ENCODE measurements at regions not wholly inside any gene's neighbourhood (a gene's known extent, or its start where the extent isn't known, plus 50 kb on each side); places are given as distances from the start of the nearest gene placed in this dataset.

DNA sequence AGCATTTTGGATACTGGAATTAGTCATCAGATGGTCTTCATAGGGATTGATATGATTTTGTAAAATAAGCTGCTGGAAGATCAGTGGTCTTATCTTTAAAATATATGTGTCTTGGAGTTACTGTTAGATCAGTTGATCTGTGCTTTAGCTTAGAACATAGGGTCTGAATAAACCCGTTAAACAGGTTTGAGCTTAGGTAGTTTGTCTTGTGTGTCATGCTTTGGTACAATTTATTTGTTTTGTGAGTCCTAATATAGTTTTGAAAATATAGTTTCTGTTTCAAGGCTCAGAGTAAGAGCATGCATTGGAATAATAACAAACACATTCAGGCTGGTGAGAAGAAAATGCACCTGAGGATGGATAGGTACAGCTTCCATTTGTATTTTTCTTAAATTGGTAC, 505.0 kb downstream of the SLC16A7 start:
- WGBS, 2 donors, result 77 to 84% methylated on average over 1 of the region's 1 CpG
- peaks cover 0 to 3% (median 0%) of the 10 kb centered on the region in 4 donors for H3K9me3 ChIP-seq
- H3K4me1 ChIP-seq, result no peaks in the 10 kb centered on the region
- H3K4me3 ChIP-seq, result no peak overlapping the region
- no peaks in the 10 kb centered on the region for H3K27me3 ChIP-seq
- no peaks in the 10 kb centered on the region for H3K36me3 ChIP-seq
- no peak for DNase-seq
- TF ChIP-seq, protein P1, sequence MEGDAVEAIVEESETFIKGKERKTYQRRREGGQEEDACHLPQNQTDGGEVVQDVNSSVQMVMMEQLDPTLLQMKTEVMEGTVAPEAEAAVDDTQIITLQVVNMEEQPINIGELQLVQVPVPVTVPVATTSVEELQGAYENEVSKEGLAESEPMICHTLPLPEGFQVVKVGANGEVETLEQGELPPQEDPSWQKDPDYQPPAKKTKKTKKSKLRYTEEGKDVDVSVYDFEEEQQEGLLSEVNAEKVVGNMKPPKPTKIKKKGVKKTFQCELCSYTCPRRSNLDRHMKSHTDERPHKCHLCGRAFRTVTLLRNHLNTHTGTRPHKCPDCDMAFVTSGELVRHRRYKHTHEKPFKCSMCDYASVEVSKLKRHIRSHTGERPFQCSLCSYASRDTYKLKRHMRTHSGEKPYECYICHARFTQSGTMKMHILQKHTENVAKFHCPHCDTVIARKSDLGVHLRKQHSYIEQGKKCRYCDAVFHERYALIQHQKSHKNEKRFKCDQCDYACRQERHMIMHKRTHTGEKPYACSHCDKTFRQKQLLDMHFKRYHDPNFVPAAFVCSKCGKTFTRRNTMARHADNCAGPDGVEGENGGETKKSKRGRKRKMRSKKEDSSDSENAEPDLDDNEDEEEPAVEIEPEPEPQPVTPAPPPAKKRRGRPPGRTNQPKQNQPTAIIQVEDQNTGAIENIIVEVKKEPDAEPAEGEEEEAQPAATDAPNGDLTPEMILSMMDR (IDR thresholded peaks at IDR 0.05), result no peak
- no peak for TF ChIP-seq POLR2A (IDR thresholded peaks at IDR 0.05)
- no peak for TF ChIP-seq EP300 (IDR thresholded peaks at IDR 0.05)
- no peak for TF ChIP-seq POLR2AphosphoS5 (IDR thresholded peaks at IDR 0.05)
- no peak for ATAC-seq (ENCODE audit: low FRiP score in 2 of 2)
- H3K27ac ChIP-seq, result no peak overlapping the region

DNA sequence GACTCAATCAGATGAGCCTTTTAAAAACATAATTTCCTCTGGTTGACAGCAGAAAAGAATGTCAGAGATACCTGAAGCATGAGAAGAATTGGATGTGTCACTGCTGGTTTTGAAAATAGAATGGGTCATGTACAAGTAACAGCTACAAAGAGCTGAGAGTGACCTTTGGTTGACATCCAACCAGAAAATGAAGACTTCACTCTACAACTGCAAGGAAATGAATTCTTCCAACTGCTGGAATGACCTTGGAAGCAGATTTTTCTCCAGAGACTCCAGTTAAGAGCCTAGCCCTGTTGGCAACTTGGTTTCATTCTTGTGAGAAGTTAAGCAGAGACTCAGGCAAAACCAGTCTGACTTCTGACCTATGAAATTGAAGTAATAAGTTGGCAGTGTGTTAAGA, 505.9 kb downstream of the SLC16A7 start:
- TF ChIP-seq, protein P1 (IDR thresholded peaks at IDR 0.05), result no peak
- no peak for TF ChIP-seq POLR2AphosphoS5 (IDR thresholded peaks at IDR 0.05)
- no peak for TF ChIP-seq POLR2A (IDR thresholded peaks at IDR 0.05)
- TF ChIP-seq EP300 (IDR thresholded peaks at IDR 0.05), result no peak
- Histone ChIP-seq H3K36me3 (no peaks in the 10 kb centered on the region), H3K27ac (no peak overlapping the region), H3K4me1 (no peaks in the 10 kb centered on the region), H3K27me3 (no peaks in the 10 kb centered on the region), H3K4me3 (no peak overlapping the region), H3K9me3 (peaks cover 0 to 3% (median 0%) of the 10 kb centered on the region in 4 donors)
- ATAC-seq (ENCODE audit: low FRiP score in 2 of 2) (no peak), DNase-seq (no peak)

DNA sequence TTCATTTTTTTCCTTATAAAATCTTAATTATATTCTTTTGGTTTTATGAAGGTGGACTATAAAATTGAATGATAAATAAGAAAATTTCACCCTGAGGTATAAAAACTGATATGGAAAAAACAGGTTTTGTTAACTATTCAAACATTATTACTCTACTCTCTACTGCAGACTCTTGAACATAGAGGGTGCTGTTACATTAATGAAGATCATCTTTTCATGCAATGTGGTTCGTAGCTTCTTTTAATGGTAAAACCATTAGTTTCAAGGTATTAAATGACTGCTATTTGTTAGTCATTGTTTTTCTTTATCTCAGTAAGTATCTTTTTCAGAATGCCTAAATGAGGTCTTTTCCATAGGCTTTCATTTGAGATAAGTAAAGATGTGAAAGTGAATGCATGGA, 510.4 kb downstream of the SLC16A7 start:
- H3K9me3 ChIP-seq, result no peaks in the 10 kb centered on the region
- DNase-seq (no peak), ATAC-seq (ENCODE audit: low FRiP score in 2 of 2) (no peak)
- TF ChIP-seq POLR2AphosphoS5 (IDR thresholded peaks at IDR 0.05), result no peak
- no peak for TF ChIP-seq POLR2A (IDR thresholded peaks at IDR 0.05)
- TF ChIP-seq, protein P1 (IDR thresholded peaks at IDR 0.05), result no peak
- no peaks in the 10 kb centered on the region for H3K27me3 ChIP-seq
- 45 to 61% methylated on average over 1 of the region's 1 CpG for WGBS, 2 donors
- no peaks in the 10 kb centered on the region for H3K36me3 ChIP-seq
- no peak overlapping the region for H3K4me3 ChIP-seq
- H3K27ac ChIP-seq, result no peak overlapping the region
- H3K4me1 ChIP-seq, result no peaks in the 10 kb centered on the region

DNA sequence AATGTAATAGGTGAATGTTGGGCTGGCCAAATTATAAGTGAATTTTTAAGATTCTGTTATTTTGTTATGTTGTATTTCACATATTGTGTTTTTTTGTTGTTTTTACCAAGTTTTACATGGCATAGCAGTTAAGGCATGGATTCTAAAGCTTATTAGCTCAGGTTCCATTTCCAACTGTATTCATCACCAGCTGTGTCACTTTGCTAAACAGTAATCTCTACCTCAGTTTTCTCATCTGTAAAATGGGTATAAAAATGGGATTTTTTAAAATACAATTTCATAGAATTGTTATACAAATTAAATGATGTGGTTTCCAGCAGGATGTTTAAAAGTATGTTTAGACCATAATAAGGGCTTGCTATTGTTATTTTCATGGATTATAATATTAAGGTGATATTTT, 512.2 kb downstream of the SLC16A7 start:
- Histone ChIP-seq H3K27ac (no peak overlapping the region), H3K36me3 (no peaks in the 10 kb centered on the region), H3K9me3 (peaks cover 0 to 3% (median 0%) of the 10 kb centered on the region in 4 donors), H3K27me3 (no peaks in the 10 kb centered on the region), H3K4me3 (no peak overlapping the region), H3K4me1 (no peaks in the 10 kb centered on the region)
- DNase-seq (no peak), ATAC-seq (ENCODE audit: low FRiP score in 2 of 2) (no peak)
- TF ChIP-seq POLR2AphosphoS5 (IDR thresholded peaks at IDR 0.05) (no peak), EP300 (IDR thresholded peaks at IDR 0.05) (no peak), POLR2A (IDR thresholded peaks at IDR 0.05) (no peak)
- TF ChIP-seq, protein P1 (IDR thresholded peaks at IDR 0.05), result no peak

DNA sequence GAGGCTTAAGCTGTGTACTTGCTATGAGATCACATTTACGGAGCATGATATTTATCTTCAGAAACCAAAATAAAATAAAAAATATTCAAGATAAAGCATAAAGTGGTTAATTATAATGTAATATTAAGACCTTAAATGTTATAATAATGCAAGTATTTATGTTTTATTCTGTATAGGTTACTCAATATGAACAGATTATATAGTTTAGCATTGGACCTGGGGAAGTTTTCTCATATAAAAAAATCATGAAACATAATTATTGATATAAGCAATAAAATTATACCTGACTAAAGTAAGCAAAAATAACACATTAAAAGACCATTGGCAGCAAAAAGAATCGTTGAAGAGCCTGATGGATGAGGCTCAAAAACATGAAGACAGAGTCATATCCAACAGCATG, 516.2 kb downstream of the SLC16A7 start:
- H3K9me3 ChIP-seq, result peaks cover 0 to 3% (median 0%) of the 10 kb centered on the region in 4 donors
- DNase-seq (no peak), ATAC-seq (ENCODE audit: low FRiP score in 2 of 2) (no peak)
- H3K4me1 ChIP-seq, result no peaks in the 10 kb centered on the region
- no peak overlapping the region for H3K27ac ChIP-seq
- no peak overlapping the region for H3K4me3 ChIP-seq
- TF ChIP-seq POLR2AphosphoS5 (IDR thresholded peaks at IDR 0.05), result no peak
- TF ChIP-seq POLR2A (IDR thresholded peaks at IDR 0.05), result no peak
- TF ChIP-seq, protein P1 (IDR thresholded peaks at IDR 0.05), result no peak
- TF ChIP-seq EP300 (IDR thresholded peaks at IDR 0.05), result no peak
- 78 to 84% methylated on average over 2 of the region's 2 CpGs for WGBS, 2 donors
- no peaks in the 10 kb centered on the region for H3K27me3 ChIP-seq
- H3K36me3 ChIP-seq, result no peaks in the 10 kb centered on the region
